Erythroblast (primary cell): ENCODE measurements at regions not wholly inside any gene's neighbourhood (a gene's known extent, or its start where the extent isn't known, plus 50 kb on each side); places are given as distances from the start of the nearest gene placed in this dataset.

Source experiments
- DNase-seq, 2 experiments: peaks; one replicate each; lab custom pipeline; 2025; lab: John Stamatoyannopoulos, UW
- GATA1 ChIP-seq: IDR thresholded peaks from 2 replicates; pipeline ENCODE4 v1.6.1; 2011; ENCODE audit warnings: low read depth, mild to moderate bottlenecking, control low read depth, low read length, moderate library complexity
- POLR2A ChIP-seq: IDR thresholded peaks from 2 replicates; pipeline ENCODE4 v1.6.1; 2011; ENCODE audit warnings: mild to moderate bottlenecking, low read length

DNA sequence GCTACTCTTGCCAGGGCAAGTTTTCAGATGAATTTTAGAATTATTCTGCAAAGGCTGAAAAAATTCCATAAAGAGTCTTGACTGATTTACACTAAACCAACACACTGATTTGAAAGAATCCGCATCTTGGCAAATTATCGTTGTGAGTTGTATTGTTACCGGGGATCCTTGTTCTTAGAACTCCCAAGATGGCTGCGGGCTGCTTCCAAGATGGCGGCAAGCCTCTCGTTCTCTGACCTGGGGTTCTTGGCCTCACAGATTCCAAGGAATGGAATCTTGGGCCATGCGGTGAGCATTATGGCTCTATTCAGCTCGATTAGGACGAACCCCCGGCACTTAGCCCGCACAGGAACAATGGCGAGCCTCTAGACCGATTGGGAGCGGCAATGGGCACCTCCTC lies 132.5 kb downstream of the ZNF664 start:
- TF ChIP-seq GATA1 (no peak), POLR2A (no peak)
- DNase-seq, result no peak

DNA sequence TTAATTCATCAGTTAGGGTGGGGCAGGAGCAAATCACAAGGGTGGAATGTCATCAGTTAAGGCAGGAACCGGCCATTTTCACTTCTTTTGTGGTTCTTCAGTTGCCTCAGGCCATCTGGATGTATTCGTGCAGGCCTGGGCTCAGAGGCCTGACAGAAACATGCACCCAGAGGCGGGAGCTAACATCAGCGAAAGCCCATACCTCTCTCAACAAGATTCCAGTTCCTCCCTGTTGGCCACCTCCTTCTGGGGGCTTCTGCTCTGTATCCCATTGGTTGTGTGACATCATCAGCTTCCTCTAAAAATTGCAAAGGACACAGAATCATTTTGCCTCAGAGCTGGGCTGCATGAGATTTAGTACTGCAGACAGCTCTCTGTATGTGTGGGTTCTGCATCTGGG lies 134.3 kb downstream of the ZNF664 start:
- TF ChIP-seq GATA1 (no peak), POLR2A (no peak)
- DNase-seq, result no peak

DNA sequence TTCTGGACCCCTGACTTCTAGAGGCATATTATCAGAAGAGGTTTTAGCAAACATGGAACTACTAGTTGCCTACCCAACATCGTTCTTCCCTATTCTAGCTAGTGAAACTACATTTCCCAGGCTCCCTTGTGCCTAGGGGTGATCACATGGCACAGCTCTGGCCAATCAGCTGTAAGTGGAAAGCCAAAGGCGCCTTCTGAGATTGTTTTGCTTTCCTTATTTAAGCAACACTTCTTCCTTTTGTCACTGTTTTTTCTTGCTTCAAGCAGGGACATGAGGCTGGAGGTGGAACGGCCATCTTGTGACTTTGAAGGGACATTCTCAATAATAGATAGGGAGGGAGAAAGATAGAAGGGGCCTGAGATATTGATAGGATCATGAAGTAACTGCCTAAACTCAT lies 136.7 kb downstream of the ZNF664 start:
- peak; percentile 10 to 29 for DNase-seq
- TF ChIP-seq GATA1 (no peak), POLR2A (no peak)

DNA sequence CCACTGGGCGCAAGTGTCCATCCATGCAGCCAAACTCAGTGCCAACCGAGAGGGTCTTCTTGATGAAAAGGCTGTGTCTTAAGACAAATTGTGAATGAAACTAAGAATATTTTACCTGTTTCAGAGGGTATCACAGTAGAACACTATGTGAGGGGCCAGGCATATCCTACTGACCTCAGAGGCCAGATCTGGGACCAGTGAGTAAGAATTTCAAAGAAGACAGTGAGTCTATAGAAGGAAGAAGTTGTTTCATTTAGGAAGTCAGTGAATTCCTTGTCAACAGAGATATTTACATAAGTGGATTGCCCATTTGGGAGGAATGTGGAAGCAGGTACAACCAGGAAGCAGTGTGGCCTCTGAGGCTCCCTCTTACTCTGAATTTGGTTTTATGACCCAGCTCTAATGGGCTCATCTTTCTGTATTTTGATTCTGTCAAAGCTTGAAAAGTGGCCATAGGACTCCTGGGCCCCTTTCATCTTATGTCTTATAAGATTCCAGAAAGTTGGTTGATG lies 137.4 kb downstream of the ZNF664 start:
- TF ChIP-seq POLR2A (no peak), GATA1 (no peak)
- no peak for DNase-seq

DNA sequence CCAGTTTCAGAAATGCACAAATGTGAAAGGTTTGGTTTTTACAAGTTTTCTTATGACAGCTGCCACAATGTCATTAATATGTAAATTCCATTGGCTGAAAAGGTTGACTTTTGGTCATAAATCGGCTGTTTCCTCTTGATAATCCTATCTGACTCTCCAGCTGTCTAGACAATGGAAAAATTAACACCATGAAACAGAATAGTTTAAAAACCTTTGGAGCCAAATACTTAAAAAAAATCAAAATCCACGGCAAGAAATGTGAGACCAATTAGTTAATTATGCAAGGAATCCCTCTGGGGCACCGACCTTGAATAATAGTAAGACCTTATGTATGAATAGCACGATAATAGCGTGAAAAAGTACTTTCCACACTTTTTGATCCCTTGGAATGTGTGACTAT lies 138.0 kb downstream of the ZNF664 start:
- TF ChIP-seq GATA1 (no peak), POLR2A (no peak)

DNA sequence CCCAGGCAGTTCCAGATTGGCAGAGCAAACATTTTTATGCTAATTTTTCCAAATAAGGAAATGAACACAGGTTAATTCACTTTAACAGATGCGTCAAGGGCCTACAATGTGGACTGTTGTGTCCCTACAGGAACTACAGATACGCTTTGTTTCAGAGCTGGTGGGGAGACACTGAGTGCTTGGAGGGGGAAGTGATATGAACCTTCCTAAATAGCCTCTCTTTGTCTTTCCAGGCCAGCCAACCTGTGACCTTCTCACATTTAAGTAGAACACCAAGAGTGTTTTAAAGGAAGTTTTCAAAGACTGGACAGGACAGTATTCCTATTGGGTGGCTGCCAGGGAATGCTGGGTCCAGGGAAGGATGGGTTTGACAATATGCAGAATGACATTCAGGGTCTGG lies 141.3 kb downstream of the ZNF664 start:
- TF ChIP-seq POLR2A (no peak), GATA1 (no peak)
- DNase-seq, result no peak

More for the DNA sequence above, 138.0 kb downstream of the ZNF664 start:
- DNase-seq, result no peak

DNA sequence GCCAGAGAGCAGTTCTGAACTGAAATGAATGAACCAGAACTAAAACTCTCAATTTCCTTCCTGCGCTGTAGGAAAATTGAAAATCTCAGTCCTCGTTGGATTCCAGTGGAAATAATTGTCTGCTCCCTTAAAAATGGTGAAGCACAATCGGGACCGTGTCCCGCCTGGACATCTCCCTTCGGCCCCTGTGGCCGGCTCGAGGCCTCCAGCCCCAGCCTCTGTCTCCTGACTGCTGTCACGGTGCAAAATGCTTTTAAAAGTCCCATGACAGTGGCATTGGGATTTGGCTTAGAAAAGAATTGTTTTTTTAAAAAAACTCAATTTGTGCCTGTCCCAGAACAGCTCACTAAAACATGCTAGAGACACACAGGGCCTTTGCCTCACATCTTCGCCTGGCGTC lies 142.5 kb downstream of the ZNF664 start:
- TF ChIP-seq POLR2A (no peak), GATA1 (no peak)
- no peak for DNase-seq

DNA sequence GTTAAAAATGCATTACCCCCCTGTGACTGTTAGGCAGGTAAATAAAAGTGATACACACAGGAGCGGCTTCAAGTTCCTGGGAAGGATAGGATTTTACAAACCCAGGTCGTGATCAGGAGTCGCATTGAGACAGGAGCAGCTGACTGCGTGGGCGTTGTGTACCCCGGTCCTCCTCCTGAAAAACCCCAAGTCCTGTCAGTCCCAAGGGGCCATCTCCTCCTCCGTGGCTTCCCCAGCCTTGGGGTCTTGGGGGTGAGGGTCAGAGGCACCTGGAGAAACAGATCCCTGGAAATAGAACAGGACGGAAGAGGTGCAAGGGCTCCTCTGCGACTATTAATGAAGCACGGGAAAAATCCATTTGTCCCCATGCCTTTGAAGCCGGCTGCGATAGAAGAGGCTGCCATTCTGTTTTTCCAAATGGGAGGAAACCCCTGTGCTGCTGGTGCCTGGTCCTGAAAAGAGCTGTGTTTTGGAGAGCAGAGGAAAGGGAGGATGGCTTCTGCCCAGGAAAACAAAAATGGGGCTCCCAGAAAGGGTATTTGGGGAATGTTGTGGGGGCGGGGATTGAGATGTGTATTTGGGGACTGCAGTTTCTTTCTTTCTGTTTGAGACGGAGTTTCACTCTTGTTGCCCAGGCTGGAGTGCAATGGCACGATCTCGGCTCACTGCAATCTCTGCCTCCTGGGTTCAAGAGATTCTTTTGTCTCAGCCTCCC lies 143.1 kb downstream of the ZNF664 start:
- TF ChIP-seq POLR2A, result no peak
- no peak for TF ChIP-seq GATA1
- no peak for DNase-seq

DNA sequence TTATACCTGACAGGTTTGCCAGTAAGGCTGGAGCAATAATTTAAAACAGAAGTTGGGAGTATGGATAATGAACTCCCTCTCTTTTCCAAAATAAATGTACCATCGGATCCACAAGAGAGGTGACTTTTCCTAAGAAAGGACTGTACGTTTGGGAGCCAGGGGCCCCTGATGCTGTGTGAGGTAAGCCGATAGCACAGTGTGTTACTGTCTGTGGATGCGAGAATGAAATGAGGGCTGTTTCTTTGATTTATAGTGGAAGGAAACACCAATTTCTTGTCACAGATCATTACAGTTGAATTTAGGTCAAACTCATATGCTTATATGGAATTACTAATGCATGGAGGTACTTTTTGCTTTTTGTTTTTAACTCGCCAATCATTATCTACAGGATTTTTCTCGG lies 147.7 kb downstream of the ZNF664 start:
- DNase-seq, result no peak
- no peak for TF ChIP-seq GATA1
- TF ChIP-seq POLR2A, result no peak

DNA sequence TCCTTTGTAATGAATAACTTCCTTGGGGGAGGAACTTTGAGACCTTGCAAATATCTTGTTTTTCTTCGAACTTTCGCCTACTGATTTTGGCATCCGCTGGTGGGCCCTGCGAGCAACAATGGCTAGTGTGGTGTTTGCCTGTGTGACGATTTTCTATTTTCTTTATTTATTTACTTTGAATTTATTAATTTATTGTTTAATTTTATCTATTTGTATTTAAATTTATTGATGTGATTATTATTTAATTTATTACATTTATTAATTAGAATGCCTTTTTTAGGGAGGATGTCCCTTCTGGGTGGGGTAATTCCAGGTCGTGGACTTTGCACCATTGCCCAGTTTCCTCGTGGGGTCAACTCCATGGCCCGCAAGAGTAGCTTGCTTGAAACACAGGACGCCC lies 149.7 kb downstream of the ZNF664 start:
- DNase-seq, result no peak
- TF ChIP-seq GATA1, result no peak
- no peak for TF ChIP-seq POLR2A

DNA sequence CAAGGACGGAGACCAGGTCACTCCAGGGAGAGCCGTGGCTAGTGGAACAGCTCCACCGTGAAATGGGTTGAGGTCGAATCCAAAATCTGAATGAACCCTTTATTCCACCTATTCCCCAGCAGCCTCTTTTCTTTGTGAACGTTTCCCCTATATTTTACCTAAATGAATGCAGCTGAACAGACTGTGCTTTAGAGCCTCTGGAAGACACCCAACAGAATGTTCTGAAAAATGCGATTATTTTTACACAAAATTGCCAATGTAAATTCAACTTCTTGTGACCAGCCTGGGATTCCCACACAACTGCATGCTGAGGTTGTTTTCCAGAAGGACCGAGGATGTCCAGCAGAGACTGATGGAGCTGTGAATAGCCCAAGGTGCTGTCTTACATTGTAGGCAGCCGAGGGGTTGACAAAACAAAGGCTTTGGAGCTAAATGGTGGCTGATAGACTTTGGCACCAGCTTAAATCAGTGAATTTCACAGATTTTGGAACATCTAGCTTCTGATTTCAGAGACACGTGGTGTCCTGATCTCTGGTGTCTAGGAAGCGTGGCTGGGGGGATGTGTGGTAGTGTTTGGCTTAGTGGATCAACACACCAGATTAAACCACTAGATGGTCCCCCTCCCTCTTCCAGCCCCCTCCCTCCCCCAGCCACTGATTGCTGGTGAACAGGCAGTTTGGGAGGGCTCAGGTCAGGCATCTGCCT lies 150.4 kb downstream of the ZNF664 start:
- TF ChIP-seq POLR2A (no peak), GATA1 (no peak)
- DNase-seq, result no peak

DNA sequence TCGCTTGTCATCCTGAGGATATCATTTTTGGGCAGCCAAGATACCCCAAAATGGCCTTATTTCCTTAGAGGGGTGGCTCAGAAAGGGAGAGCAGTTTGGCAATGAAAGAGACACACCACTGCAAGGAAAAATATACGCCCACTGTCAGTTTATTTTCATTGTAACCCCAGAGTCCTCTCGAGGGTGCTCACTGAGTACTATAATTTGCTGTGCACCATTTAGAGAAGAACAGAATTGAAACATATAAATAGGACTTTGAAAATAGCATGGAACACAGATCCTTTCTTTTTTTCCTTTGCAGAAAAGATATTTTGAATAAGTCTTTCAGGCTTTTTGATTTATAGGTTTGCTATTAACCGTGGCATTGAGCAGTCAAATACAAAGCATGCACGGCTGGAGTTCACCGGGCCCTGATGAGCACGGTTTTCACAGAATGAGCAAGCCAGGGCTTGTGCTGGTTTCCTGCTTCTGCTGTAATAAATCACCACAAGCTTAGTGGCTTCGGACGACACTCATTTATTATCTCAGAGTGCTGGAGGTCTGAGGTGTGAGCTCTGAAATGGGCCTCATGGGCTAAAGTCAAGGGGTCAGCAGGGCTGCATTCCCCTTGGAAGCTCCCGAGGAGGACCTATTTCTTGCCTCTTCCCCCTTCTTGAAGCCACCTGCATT lies 152.3 kb downstream of the ZNF664 start:
- TF ChIP-seq POLR2A (no peak), GATA1 (no peak)
- DNase-seq, result no peak

DNA sequence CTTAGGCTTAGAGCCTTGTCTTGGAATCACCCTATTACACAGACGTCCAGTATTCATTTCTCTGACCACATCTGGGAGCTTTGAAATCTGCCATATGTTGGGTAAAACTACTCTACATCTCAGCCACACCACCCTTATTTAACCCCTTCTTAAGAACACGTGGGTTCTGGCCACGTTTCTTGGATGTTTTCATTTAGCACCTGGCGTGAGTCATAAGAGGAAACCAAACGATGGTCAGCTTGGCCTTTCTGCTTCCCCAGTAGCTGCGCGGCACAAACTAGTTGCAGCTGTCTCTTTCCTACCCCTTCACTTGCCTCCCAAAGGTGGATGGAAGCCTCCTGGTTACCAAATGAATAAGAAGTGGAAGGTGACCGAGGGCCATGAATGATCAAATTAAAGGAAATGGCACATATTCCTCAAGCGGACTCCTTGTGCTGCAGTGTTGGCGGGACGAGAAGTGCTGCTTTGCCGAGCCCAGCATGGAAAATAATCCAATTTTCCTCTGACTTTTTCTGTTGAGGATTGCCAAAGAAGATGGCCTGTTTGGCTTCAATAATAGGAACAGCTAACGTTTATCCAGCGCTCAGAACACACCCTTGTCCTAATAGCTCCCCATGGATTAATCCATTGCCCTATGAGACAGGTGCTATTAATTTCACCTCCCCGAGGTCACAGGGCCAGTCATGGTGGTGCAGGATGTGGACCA lies 154.1 kb downstream of the ZNF664 start:
- DNase-seq, result no peak
- TF ChIP-seq GATA1 (no peak), POLR2A (no peak)
